ENCODE measurements at regions not wholly inside any gene's neighbourhood (a gene's known extent, or its start where the extent isn't known, plus 50 kb on each side); places are given as distances from the start of the nearest gene placed in this dataset.

- TF ChIP-seq CTCF (conservative IDR thresholded peaks at IDR 0.05; ENCODE audit: low read depth in 2 of 2) (no peak), STAT1 (IDR thresholded peaks at IDR 0.05; ENCODE audit: unreplicated experiment) (no peak), REST (IDR thresholded peaks at IDR 0.05; ENCODE audit: unreplicated experiment) (no peak), ZNF114 (CRISPR knock-in tag; IDR thresholded peaks at IDR 0.05) (no peak)
Observed at GRCh38 chr21:16751695-16752474, 761.0 kb upstream of the CXADR start (continued).

DNA sequence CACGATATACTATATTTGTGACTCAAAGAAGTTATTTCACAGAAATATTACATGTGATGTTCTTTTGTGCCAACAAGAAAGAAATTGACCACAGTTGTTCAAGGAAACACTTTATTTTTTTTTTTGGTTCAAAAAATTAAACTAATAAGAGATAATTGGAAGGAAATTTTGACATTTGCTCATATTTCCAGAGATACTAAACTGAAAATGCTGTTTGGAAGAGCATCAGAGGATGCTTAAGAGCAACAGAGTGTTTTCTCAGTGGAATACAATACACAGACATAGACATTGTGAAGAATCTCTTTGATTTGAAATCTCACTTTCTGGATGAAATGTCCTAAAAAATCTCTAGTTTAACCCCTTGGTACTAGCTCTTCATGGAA lies 760.4 kb upstream of the CXADR start:
- no peak for ATAC-seq
- H3K9me2 ChIP-seq (ENCODE audit: insufficient read depth) = no peaks in the 10 kb centered on the region
- no peak overlapping the region for H3K4me3 ChIP-seq
- Mint-ChIP-seq H3K9me3 (no peaks in the 10 kb centered on the region; the same call in 2 of the 3 replicates), H3K4me3 (no peak overlapping the region), H3K27me3 (ENCODE audit: insufficient read depth, low read depth, poor library complexity) (peaks cover 1% of the 10 kb centered on the region), H3K4me1 (peaks cover 8% of the 10 kb centered on the region; the same call in 1 of the 3 replicates), H3K36me3 (ENCODE audit: low read depth) (no peaks in the 10 kb centered on the region), H3K27ac (no peak overlapping the region)
- H3K4me1 ChIP-seq (ENCODE audit: insufficient read depth) = no peaks in the 10 kb centered on the region
- DNase-seq (ENCODE audit: low spot score) = no peak
- H3K27me3 ChIP-seq (ENCODE audit: insufficient read depth) = no peaks in the 10 kb centered on the region
- TF ChIP-seq, protein P1, sequence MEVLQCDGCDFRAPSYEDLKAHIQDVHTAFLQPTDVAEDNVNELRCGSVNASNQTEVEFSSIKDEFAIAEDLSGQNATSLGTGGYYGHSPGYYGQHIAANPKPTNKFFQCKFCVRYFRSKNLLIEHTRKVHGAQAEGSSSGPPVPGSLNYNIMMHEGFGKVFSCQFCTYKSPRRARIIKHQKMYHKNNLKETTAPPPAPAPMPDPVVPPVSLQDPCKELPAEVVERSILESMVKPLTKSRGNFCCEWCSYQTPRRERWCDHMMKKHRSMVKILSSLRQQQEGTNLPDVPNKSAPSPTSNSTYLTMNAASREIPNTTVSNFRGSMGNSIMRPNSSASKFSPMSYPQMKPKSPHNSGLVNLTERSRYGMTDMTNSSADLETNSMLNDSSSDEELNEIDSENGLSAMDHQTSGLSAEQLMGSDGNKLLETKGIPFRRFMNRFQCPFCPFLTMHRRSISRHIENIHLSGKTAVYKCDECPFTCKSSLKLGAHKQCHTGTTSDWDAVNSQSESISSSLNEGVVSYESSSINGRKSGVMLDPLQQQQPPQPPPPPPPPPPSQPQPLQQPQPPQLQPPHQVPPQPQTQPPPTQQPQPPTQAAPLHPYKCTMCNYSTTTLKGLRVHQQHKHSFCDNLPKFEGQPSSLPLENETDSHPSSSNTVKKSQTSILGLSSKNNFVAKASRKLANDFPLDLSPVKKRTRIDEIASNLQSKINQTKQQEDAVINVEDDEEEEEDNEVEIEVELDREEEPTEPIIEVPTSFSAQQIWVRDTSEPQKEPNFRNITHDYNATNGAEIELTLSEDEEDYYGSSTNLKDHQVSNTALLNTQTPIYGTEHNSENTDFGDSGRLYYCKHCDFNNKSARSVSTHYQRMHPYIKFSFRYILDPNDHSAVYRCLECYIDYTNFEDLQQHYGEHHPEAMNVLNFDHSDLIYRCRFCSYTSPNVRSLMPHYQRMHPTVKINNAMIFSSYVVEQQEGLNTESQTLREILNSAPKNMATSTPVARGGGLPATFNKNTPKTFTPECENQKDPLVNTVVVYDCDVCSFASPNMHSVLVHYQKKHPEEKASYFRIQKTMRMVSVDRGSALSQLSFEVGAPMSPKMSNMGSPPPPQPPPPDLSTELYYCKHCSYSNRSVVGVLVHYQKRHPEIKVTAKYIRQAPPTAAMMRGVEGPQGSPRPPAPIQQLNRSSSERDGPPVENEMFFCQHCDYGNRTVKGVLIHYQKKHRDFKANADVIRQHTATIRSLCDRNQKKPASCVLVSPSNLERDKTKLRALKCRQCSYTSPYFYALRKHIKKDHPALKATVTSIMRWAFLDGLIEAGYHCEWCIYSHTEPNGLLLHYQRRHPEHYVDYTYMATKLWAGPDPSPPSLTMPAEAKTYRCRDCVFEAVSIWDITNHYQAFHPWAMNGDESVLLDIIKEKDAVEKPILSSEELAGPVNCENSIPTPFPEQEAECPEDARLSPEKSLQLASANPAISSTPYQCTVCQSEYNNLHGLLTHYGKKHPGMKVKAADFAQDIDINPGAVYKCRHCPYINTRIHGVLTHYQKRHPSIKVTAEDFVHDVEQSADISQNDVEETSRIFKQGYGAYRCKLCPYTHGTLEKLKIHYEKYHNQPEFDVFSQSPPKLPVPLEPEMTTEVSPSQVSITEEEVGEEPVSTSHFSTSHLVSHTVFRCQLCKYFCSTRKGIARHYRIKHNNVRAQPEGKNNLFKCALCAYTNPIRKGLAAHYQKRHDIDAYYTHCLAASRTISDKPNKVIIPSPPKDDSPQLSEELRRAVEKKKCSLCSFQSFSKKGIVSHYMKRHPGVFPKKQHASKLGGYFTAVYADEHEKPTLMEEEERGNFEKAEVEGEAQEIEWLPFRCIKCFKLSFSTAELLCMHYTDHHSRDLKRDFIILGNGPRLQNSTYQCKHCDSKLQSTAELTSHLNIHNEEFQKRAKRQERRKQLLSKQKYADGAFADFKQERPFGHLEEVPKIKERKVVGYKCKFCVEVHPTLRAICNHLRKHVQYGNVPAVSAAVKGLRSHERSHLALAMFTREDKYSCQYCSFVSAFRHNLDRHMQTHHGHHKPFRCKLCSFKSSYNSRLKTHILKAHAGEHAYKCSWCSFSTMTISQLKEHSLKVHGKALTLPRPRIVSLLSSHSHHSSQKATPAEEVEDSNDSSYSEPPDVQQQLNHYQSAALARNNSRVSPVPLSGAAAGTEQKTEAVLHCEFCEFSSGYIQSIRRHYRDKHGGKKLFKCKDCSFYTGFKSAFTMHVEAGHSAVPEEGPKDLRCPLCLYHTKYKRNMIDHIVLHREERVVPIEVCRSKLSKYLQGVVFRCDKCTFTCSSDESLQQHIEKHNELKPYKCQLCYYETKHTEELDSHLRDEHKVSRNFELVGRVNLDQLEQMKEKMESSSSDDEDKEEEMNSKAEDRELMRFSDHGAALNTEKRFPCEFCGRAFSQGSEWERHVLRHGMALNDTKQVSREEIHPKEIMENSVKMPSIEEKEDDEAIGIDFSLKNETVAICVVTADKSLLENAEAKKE (CRISPR knock-in tag; IDR thresholded peaks at IDR 0.05) = no peak
- TF ChIP-seq CREB1 (CRISPR knock-in tag; IDR thresholded peaks at IDR 0.05; ENCODE audit: low read depth) (no peak), EZH2phosphoT487 (IDR thresholded peaks at IDR 0.05; ENCODE audit: unreplicated experiment) (no peak), ZNF114 (CRISPR knock-in tag; IDR thresholded peaks at IDR 0.05) (no peak)
- TF ChIP-seq, protein P2, sequence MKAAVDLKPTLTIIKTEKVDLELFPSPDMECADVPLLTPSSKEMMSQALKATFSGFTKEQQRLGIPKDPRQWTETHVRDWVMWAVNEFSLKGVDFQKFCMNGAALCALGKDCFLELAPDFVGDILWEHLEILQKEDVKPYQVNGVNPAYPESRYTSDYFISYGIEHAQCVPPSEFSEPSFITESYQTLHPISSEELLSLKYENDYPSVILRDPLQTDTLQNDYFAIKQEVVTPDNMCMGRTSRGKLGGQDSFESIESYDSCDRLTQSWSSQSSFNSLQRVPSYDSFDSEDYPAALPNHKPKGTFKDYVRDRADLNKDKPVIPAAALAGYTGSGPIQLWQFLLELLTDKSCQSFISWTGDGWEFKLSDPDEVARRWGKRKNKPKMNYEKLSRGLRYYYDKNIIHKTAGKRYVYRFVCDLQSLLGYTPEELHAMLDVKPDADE (IDR thresholded peaks at IDR 0.05) = no peak
- H4K20me1 ChIP-seq (replicated peaks; ENCODE audit: insufficient read depth) = no peaks in the 10 kb centered on the region
- no peaks in the 10 kb centered on the region for H3F3A ChIP-seq (replicated peaks; ENCODE audit: low read depth)
- no peak overlapping the region for H3K4me2 ChIP-seq
- H3K27ac ChIP-seq (ENCODE audit: low read depth) = no peak overlapping the region
- H2AFZ ChIP-seq = no peak overlapping the region
- H3K79me2 ChIP-seq (replicated peaks; ENCODE audit: insufficient read depth) = no peaks in the 10 kb centered on the region
- no peaks in the 10 kb centered on the region for H3K36me3 ChIP-seq (ENCODE audit: insufficient read depth)

Measured in GM23338 (cell line).